ENCODE measurements at regions not wholly inside any gene's neighbourhood (a gene's known extent, or its start where the extent isn't known, plus 50 kb on each side); places are given as distances from the start of the nearest gene placed in this dataset.

- no peak overlapping the region for H3K4me3 ChIP-seq (ENCODE audit: low read depth, low read length)
- H3K9ac ChIP-seq (ENCODE audit: low read depth, low read length) = no peak overlapping the region
- H3K27me3 ChIP-seq (ENCODE audit: control insufficient read depth, insufficient read depth, low read length) = no peaks in the 10 kb centered on the region
- no peaks in the 10 kb centered on the region for H3K36me3 ChIP-seq (ENCODE audit: control insufficient read depth, insufficient read depth, low read length)
- H3K9me3 ChIP-seq (ENCODE audit: control insufficient read depth, insufficient read depth, low read length) = no peaks in the 10 kb centered on the region
- no peak overlapping the region for H3K27ac ChIP-seq (ENCODE audit: low read depth, low read length)
- H3K4me1 ChIP-seq (ENCODE audit: control insufficient read depth, insufficient read depth, low read length) = peaks cover 5% of the 10 kb centered on the region; the same call in 1 of the 2 replicates
Measured at GRCh38 chr2:15749460-15750432, 158.1 kb downstream of the DDX1 start.

GRCh38 chr2:15750433-15750814 is 158.8 kb downstream of the DDX1 start:
- Histone ChIP-seq H3K4me3 (ENCODE audit: low read depth, low read length) (no peak overlapping the region), H3K27ac (ENCODE audit: low read depth, low read length) (no peak overlapping the region), H3K4me1 (ENCODE audit: control insufficient read depth, insufficient read depth, low read length) (peaks cover 5% of the 10 kb centered on the region; the same call in 1 of the 2 replicates), H3K27me3 (ENCODE audit: control insufficient read depth, insufficient read depth, low read length) (no peaks in the 10 kb centered on the region), H3K9ac (ENCODE audit: low read depth, low read length) (no peak overlapping the region), H3K9me3 (ENCODE audit: control insufficient read depth, insufficient read depth, low read length) (no peaks in the 10 kb centered on the region), H3K36me3 (ENCODE audit: control insufficient read depth, insufficient read depth, low read length) (no peaks in the 10 kb centered on the region)

GRCh38 chr2:15750822-15751329 is 159.2 kb downstream of the DDX1 start:
- no peaks in the 10 kb centered on the region for H3K9me3 ChIP-seq (ENCODE audit: control insufficient read depth, insufficient read depth, low read length)
- no peaks in the 10 kb centered on the region for H3K27me3 ChIP-seq (ENCODE audit: control insufficient read depth, insufficient read depth, low read length)
- H3K36me3 ChIP-seq (ENCODE audit: control insufficient read depth, insufficient read depth, low read length) = no peaks in the 10 kb centered on the region
- H3K4me3 ChIP-seq (ENCODE audit: low read depth, low read length) = no peak overlapping the region
- no peak overlapping the region for H3K27ac ChIP-seq (ENCODE audit: low read depth, low read length)
- no peak overlapping the region for H3K9ac ChIP-seq (ENCODE audit: low read depth, low read length)
- peaks cover 5% of the 10 kb centered on the region; the same call in 1 of the 2 replicates for H3K4me1 ChIP-seq (ENCODE audit: control insufficient read depth, insufficient read depth, low read length)

GRCh38 chr2:15751477-15751876 is 159.8 kb downstream of the DDX1 start:
- H3K27me3 ChIP-seq (ENCODE audit: control insufficient read depth, insufficient read depth, low read length) = no peaks in the 10 kb centered on the region
- H3K9ac ChIP-seq (ENCODE audit: low read depth, low read length) = no peak overlapping the region
- H3K4me1 ChIP-seq (ENCODE audit: control insufficient read depth, insufficient read depth, low read length) = peaks cover 5% of the 10 kb centered on the region; the same call in 1 of the 2 replicates
- H3K27ac ChIP-seq (ENCODE audit: low read depth, low read length) = no peak overlapping the region
- H3K4me3 ChIP-seq (ENCODE audit: low read depth, low read length) = no peak overlapping the region
- H3K36me3 ChIP-seq (ENCODE audit: control insufficient read depth, insufficient read depth, low read length) = no peaks in the 10 kb centered on the region
- no peaks in the 10 kb centered on the region for H3K9me3 ChIP-seq (ENCODE audit: control insufficient read depth, insufficient read depth, low read length)

- Histone ChIP-seq H3K27me3 (ENCODE audit: control insufficient read depth, insufficient read depth, low read length) (no peaks in the 10 kb centered on the region), H3K9ac (ENCODE audit: low read depth, low read length) (no peak overlapping the region), H3K9me3 (ENCODE audit: control insufficient read depth, insufficient read depth, low read length) (no peaks in the 10 kb centered on the region), H3K36me3 (ENCODE audit: control insufficient read depth, insufficient read depth, low read length) (no peaks in the 10 kb centered on the region), H3K4me1 (ENCODE audit: control insufficient read depth, insufficient read depth, low read length) (no peaks in the 10 kb centered on the region; the same call in 1 of the 2 replicates), H3K27ac (ENCODE audit: low read depth, low read length) (no peak overlapping the region), H3K4me3 (ENCODE audit: low read depth, low read length) (no peak overlapping the region)
Measured at GRCh38 chr2:15752552-15753232, 161.0 kb downstream of the DDX1 start.

- Histone ChIP-seq H3K4me3 (ENCODE audit: low read depth, low read length) (no peak overlapping the region), H3K9me3 (ENCODE audit: control insufficient read depth, insufficient read depth, low read length) (no peaks in the 10 kb centered on the region), H3K9ac (ENCODE audit: low read depth, low read length) (no peak overlapping the region), H3K36me3 (ENCODE audit: control insufficient read depth, insufficient read depth, low read length) (no peaks in the 10 kb centered on the region), H3K27me3 (ENCODE audit: control insufficient read depth, insufficient read depth, low read length) (no peaks in the 10 kb centered on the region), H3K4me1 (ENCODE audit: control insufficient read depth, insufficient read depth, low read length) (no peaks in the 10 kb centered on the region; the same call in 1 of the 2 replicates), H3K27ac (ENCODE audit: low read depth, low read length) (no peak overlapping the region)
Measured at GRCh38 chr2:15753233-15753798, 161.6 kb downstream of the DDX1 start.

GRCh38 chr2:15753811-15754702 is 162.4 kb downstream of the DDX1 start:
- Histone ChIP-seq H3K27ac (ENCODE audit: low read depth, low read length) (no peak overlapping the region), H3K9me3 (ENCODE audit: control insufficient read depth, insufficient read depth, low read length) (no peaks in the 10 kb centered on the region), H3K4me3 (ENCODE audit: low read depth, low read length) (no peak overlapping the region), H3K9ac (ENCODE audit: low read depth, low read length) (no peak overlapping the region), H3K36me3 (ENCODE audit: control insufficient read depth, insufficient read depth, low read length) (no peaks in the 10 kb centered on the region), H3K4me1 (ENCODE audit: control insufficient read depth, insufficient read depth, low read length) (no peaks in the 10 kb centered on the region), H3K27me3 (ENCODE audit: control insufficient read depth, insufficient read depth, low read length) (no peaks in the 10 kb centered on the region)

- Histone ChIP-seq H3K4me3 (ENCODE audit: low read depth, low read length) (no peak overlapping the region), H3K9ac (ENCODE audit: low read depth, low read length) (no peak overlapping the region), H3K27me3 (ENCODE audit: control insufficient read depth, insufficient read depth, low read length) (no peaks in the 10 kb centered on the region), H3K9me3 (ENCODE audit: control insufficient read depth, insufficient read depth, low read length) (no peaks in the 10 kb centered on the region), H3K36me3 (ENCODE audit: control insufficient read depth, insufficient read depth, low read length) (no peaks in the 10 kb centered on the region), H3K4me1 (ENCODE audit: control insufficient read depth, insufficient read depth, low read length) (no peaks in the 10 kb centered on the region), H3K27ac (ENCODE audit: low read depth, low read length) (no peak overlapping the region)
Measured at GRCh38 chr2:15754703-15755099, 163.0 kb downstream of the DDX1 start.

- Histone ChIP-seq H3K27me3 (ENCODE audit: control insufficient read depth, insufficient read depth, low read length) (no peaks in the 10 kb centered on the region), H3K4me1 (ENCODE audit: control insufficient read depth, insufficient read depth, low read length) (no peaks in the 10 kb centered on the region), H3K9me3 (ENCODE audit: control insufficient read depth, insufficient read depth, low read length) (no peaks in the 10 kb centered on the region), H3K36me3 (ENCODE audit: control insufficient read depth, insufficient read depth, low read length) (no peaks in the 10 kb centered on the region), H3K27ac (ENCODE audit: low read depth, low read length) (no peak overlapping the region), H3K9ac (ENCODE audit: low read depth, low read length) (no peak overlapping the region), H3K4me3 (ENCODE audit: low read depth, low read length) (no peak overlapping the region)
Measured at GRCh38 chr2:15755528-15755927, 163.9 kb downstream of the DDX1 start.

GRCh38 chr2:15756011-15756550 is 164.4 kb downstream of the DDX1 start:
- no peaks in the 10 kb centered on the region for H3K4me1 ChIP-seq (ENCODE audit: control insufficient read depth, insufficient read depth, low read length)
- no peak overlapping the region for H3K27ac ChIP-seq (ENCODE audit: low read depth, low read length)
- H3K4me3 ChIP-seq (ENCODE audit: low read depth, low read length) = no peak overlapping the region
- H3K27me3 ChIP-seq (ENCODE audit: control insufficient read depth, insufficient read depth, low read length) = no peaks in the 10 kb centered on the region
- H3K9ac ChIP-seq (ENCODE audit: low read depth, low read length) = no peak overlapping the region
- H3K9me3 ChIP-seq (ENCODE audit: control insufficient read depth, insufficient read depth, low read length) = no peaks in the 10 kb centered on the region
- no peaks in the 10 kb centered on the region for H3K36me3 ChIP-seq (ENCODE audit: control insufficient read depth, insufficient read depth, low read length)
